Suprapubic skin (tissue), 4 donors: ENCODE measurements at regions not wholly inside any gene's neighbourhood (a gene's known extent, or its start where the extent isn't known, plus 50 kb on each side); places are given as distances from the start of the nearest gene placed in this dataset.

Experiments used
- CTCF ChIP-seq, 2 donors: fragments of 200-600 bp in 1 of 2; fragments of 450-650 bp in 1 of 2; sonication (generic) in 1 of 2; IDR thresholded peaks; one replicate each; pipeline ENCODE4 v1.5.1; 2016 to 2019; ENCODE audit warnings: antibody characterized with exemption in 2 of 2, mild to moderate bottlenecking in 1 of 2, moderate library complexity in 1 of 2
- EP300 ChIP-seq: sonication (generic); formaldehyde crosslinking; IDR thresholded peaks from one replicate; pipeline ENCODE4 v1.6.1; 2017; ENCODE audit warnings: antibody characterized with exemption
- POLR2A ChIP-seq, 2 donors: fragments of 450-650 bp; IDR thresholded peaks; one replicate each; pipeline ENCODE4 v1.6.1; 2017; ENCODE audit warnings: antibody characterized with exemption in 2 of 2, mild to moderate bottlenecking in 2 of 2, moderate library complexity in 2 of 2
- POLR2AphosphoS5 ChIP-seq, 3 donors: sonication (generic); formaldehyde crosslinking; IDR thresholded peaks; one replicate each; pipeline ENCODE4 v1.6.1; 2017; ENCODE audit warnings: antibody characterized with exemption in 3 of 3

DNA sequence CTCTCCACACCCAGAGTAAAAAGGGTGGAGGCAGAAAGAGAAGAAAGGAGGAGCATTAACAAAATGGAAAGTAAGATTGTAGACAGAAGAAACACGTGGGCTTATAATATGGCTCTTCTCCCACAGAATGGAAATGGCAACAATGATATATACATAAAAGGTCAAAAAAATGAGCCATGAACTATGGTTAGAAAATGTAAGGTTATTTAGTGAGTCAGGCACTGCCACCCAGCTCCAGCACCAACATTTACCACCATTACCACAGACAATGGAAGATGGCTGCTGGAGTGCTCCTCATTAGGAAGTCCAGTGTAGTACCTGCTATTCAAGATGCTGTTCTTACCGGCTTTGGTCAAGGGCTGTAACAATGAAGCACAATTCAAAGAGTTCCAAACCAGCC lies 258.0 kb downstream of the ZEB2 start:
- TF ChIP-seq CTCF (IDR thresholded peaks at IDR 0.05) (no peak), POLR2A (IDR thresholded peaks at IDR 0.05) (no peak), POLR2AphosphoS5 (IDR thresholded peaks at IDR 0.05) (no peak), EP300 (no peak)
